ENCODE measurements at regions not wholly inside any gene's neighbourhood (a gene's known extent, or its start where the extent isn't known, plus 50 kb on each side); places are given as distances from the start of the nearest gene placed in this dataset.

DNA sequence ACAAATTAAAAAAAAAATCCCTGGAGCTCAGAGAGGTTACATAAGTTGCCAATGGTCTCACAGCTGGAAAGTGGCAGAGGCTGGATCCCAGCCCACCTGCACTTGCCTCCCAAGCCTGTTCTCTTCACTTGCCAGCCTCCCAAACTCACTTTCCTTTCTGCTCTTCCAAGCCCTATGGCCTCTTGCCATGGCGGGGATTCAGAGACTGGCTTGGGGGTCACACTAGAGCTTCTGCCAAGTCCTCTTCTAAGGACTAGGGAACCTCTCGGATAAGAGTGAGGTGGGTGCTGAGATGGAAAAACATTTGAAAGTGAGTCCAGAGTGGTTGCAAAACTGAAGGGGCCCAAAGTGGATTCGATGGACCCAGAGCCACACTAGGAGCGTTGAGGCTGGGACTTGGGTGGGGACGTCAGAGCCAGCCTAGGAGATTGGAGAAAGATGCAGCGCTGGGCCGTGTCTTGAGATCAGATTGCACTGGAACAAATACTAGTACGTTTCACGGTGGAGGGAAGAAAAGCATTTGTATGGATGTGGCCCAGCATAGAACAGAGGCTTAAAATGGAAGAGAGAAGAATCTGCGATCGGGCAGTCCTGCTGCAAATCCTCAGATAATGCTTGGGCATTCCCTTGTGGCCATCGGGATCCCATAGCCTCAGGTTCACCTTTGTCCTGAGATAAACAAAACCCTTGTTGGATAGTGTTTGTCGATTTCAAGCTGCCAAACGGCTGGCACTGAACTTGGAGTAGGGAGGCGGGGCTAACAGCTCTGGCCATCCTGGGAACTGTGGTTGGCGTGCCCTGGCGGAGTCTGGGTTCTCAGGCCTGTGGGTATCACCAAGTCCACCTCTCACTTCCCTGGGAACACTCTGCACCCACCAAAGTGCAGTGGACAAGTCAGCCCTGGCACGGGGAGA lies 84.8 kb downstream of the ING1 start:
- Histone ChIP-seq H3K9ac (ENCODE audit: low read length) (no peak overlapping the region), H3K27me3 (ENCODE audit: low read length) (peaks cover 15% of the 10 kb centered on the region), H3K9me2 (replicated peaks; ENCODE audit: low read length) (no peaks in the 10 kb centered on the region), H3K4me3 (ENCODE audit: low read length) (no peak overlapping the region), H3F3A (ENCODE audit: low read length, unreplicated experiment) (no peaks in the 10 kb centered on the region), H3K9me3 (ENCODE audit: low read length) (no peaks in the 10 kb centered on the region), H3K27ac (ENCODE audit: low read length) (no peak overlapping the region), H4K20me1 (ENCODE audit: low read length) (no peaks in the 10 kb centered on the region), H3K4me2 (ENCODE audit: low read length) (no peak overlapping the region), H3K36me3 (ENCODE audit: low read depth, low read length) (no peaks in the 10 kb centered on the region), H2AFZ (ENCODE audit: low read length) (no peak overlapping the region), H3K79me2 (ENCODE audit: low read length) (no peaks in the 10 kb centered on the region), H3K4me1 (ENCODE audit: insufficient read depth, low read length) (no peaks in the 10 kb centered on the region)
- ChIA-PET CTCF (no interaction called here), POLR2A (ENCODE audit: unreplicated experiment) (no interaction called here)
- TF ChIP-seq, protein P1, sequence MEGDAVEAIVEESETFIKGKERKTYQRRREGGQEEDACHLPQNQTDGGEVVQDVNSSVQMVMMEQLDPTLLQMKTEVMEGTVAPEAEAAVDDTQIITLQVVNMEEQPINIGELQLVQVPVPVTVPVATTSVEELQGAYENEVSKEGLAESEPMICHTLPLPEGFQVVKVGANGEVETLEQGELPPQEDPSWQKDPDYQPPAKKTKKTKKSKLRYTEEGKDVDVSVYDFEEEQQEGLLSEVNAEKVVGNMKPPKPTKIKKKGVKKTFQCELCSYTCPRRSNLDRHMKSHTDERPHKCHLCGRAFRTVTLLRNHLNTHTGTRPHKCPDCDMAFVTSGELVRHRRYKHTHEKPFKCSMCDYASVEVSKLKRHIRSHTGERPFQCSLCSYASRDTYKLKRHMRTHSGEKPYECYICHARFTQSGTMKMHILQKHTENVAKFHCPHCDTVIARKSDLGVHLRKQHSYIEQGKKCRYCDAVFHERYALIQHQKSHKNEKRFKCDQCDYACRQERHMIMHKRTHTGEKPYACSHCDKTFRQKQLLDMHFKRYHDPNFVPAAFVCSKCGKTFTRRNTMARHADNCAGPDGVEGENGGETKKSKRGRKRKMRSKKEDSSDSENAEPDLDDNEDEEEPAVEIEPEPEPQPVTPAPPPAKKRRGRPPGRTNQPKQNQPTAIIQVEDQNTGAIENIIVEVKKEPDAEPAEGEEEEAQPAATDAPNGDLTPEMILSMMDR (conservative IDR thresholded peaks at IDR 0.05; ENCODE audit: low read depth, low read length) = no peak
- TF ChIP-seq EZH2 (IDR thresholded peaks at IDR 0.05; ENCODE audit: low read length, unreplicated experiment) (no peak), EZH2phosphoT487 (IDR thresholded peaks at IDR 0.05; ENCODE audit: borderline replicate concordance, low read length) (no peak)
- ATAC-seq = no peak
- intact Hi-C loops (cut with micrococcal nuclease) = no loop called here
- no TSS peak for BruUV-seq (replicated peaks)
- DNase-seq = no peak

DNA sequence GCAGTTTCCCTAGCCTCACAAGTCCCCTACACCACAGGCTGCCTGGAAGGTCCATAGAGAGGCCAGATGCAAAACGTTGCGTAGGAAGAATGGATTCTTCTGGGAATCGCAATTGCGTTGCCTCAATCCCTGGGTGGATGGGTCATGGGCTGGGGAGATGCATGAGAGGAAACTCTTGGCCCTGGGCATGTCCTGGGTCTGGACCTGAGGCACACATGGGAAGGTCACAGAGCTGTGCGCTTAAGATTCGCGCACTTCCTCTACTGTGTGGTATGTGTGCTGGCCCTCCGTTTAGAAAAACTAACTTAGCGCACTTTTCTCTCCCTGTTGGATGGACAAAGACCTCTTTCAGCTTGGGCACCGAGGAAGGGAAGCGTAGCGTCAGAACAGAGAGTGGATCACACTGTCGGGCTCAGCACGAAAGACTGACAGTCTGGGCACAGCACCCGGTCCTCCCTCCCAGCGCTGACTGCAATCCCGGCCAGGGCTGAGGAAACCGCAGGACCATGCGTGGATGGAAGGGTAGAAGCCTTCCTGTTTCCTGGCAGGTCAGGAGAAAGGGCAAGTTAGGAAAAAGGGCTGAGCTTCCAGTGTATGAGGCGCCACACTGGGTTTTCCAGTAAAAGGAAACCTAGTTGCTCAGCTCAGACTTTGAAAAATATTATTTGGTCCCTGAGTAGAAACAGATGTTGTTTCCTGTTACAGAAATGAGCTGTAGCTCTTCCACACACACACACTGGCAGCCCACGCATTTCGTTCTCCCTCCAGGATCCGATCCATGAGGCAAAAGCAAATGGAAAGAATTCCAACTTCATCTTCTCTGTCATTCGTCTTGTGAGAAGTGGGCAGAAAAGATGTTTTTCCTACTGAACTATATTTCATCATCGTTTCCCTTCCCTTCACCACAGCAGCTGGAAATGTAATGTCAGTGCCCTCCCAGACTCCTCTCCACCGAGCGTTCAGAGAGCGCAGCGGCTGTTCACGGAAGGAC lies 86.0 kb downstream of the ING1 start:
- Histone ChIP-seq H3F3A (ENCODE audit: low read length, unreplicated experiment) (no peaks in the 10 kb centered on the region), H3K9me3 (ENCODE audit: low read length) (no peaks in the 10 kb centered on the region), H3K36me3 (ENCODE audit: low read depth, low read length) (no peaks in the 10 kb centered on the region), H2AFZ (ENCODE audit: low read length) (no peak overlapping the region), H3K4me2 (ENCODE audit: low read length) (no peak overlapping the region), H3K9ac (ENCODE audit: low read length) (no peak overlapping the region), H3K4me1 (ENCODE audit: insufficient read depth, low read length) (no peaks in the 10 kb centered on the region), H3K9me2 (replicated peaks; ENCODE audit: low read length) (no peaks in the 10 kb centered on the region), H3K27ac (ENCODE audit: low read length) (no peak overlapping the region), H3K4me3 (ENCODE audit: low read length) (no peak overlapping the region), H3K27me3 (ENCODE audit: low read length) (peaks cover 26% of the 10 kb centered on the region), H4K20me1 (ENCODE audit: low read length) (no peaks in the 10 kb centered on the region), H3K79me2 (ENCODE audit: low read length) (no peaks in the 10 kb centered on the region)
- DNase-seq = no peak
- TF ChIP-seq EZH2phosphoT487 (IDR thresholded peaks at IDR 0.05; ENCODE audit: borderline replicate concordance, low read length) (no peak), EZH2 (IDR thresholded peaks at IDR 0.05; ENCODE audit: low read length, unreplicated experiment) (no peak)
- TF ChIP-seq, protein P1 (conservative IDR thresholded peaks at IDR 0.05; ENCODE audit: low read depth, low read length) = no peak
- ChIA-PET CTCF (no interaction called here), POLR2A (ENCODE audit: unreplicated experiment) (no interaction called here)
- ATAC-seq = no peak
- BruUV-seq (replicated peaks) = no TSS peak
- intact Hi-C loops (cut with micrococcal nuclease) = no loop called here

Data from PC-3 (cell line).